Fibroblast of skin of abdomen (primary cell): ENCODE measurements at regions not wholly inside any gene's neighbourhood (a gene's known extent, or its start where the extent isn't known, plus 50 kb on each side); places are given as distances from the start of the nearest gene placed in this dataset.
"Not testable (repeated sequence)": the region's sequence is repeated elsewhere in the genome, so short reads cannot be mapped to it uniquely, and the experiment has no call there.

ENCODE experiments used
- DNase-seq: peaks from one replicate; pipeline ENCODE4 v3.0.0-alpha.2; 2013

DNA sequence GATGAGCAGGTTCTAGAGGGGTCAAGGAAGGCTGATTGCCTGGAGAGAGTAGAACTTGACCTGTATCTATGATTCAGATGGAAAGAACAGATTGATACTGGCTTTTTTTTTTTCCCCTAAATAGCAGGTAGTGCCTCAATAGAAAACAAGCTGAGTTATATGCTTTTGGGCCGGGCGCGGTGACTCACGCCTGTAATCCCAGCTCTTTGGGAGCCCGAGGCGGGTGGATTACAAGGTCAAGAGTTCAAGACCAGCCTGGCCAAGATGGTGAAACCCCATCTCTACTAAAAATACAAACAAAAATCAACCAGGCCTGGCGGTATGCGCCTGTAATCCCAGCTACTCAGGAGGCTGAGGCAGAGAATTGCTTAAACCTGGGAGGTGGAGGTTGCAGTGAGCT, 186.1 kb downstream of the CEP135 start:
- DNase-seq = not testable (repeated sequence)

DNA sequence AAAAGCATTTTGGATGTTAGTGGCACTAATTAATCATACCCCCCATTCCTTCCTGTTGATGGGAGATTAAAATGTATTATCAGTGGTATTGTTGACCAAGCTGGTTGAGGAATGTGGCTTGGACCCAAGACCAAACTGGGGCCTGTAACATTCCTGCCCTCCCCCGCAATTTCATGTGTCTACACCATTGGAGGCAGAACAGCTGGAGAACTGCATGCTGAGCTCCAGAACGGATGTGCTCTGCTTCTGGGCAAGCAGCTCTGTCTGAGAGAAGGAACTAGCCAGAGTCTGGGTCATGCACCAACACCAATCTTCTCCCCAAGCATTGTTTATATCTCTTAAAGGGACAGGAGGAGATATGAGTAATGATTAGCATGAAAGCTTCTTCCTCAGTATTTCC, 185.5 kb downstream of the CEP135 start:
- DNase-seq = peak; percentile 80

DNA sequence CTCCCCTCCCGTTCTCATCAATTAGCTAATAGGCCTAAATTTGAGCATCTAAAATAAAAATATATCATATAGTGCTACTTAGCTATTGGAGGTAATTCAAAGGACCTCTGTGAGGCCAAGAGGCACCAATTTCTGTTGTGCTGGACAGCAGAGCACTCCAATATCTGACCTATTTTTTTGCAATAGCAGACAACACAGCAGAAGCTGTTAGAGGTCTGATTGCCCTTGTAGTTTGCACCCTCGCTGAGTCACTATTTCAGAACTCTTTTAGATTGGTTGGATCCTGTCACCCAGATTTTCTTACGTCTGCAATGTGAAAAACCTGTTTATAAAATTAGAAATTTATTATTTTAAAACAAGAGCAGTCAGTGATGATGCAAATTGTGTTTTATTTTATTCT, 184.1 kb downstream of the CEP135 start:
- no peak for DNase-seq

GRCh38 chr4:56132188-56132587, 183.4 kb downstream of the CEP135 start:
- DNase-seq = not testable (repeated sequence)

DNA sequence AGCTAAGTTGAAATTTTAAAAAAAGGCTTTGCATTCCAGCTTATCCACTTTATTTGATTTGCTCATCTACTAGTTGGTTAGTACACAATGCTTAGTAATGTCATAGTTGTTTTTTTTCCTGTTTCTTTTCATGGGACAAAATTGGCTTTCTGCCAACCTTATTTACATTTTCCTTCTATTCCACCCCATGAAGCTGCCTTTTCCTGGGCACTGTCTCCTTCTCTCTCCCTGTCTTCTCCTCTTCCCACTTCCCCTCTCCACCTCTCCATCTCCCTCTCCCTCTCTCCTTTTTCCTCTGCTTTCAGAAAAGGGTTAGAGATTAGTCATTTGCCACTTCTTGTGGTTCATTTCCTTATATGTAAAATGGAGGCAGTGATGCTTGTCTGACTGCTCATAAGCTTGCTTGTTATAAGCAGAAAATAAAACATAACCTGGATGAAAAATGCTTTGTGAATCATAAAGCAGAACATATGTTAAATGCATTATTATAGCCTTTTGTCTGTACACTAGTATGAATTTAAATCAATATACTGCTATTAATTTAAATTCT, 181.9 kb downstream of the CEP135 start:
- peak; percentile 46 for DNase-seq

DNA sequence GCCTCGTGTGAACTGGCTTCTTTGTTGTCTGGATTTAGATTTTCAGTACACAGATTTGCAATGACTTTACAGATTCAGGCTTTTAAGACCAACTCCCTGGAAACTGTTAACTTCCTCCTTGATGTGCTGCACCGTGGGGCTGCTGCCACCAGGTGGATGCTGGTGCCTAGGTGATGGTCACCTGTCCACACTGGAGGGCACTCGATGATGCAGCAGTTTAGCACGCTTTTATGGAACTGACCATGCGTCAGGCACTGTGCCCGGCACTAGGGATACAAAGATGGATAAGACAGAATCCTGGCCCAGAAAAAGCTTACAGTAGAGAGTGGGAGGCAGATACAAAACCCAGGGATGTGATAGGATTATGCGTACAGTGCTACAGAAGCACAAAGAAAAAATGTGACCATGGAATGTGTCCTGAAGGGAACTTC, 180.7 kb downstream of the CEP135 start:
- DNase-seq = peak; percentile 15

DNA sequence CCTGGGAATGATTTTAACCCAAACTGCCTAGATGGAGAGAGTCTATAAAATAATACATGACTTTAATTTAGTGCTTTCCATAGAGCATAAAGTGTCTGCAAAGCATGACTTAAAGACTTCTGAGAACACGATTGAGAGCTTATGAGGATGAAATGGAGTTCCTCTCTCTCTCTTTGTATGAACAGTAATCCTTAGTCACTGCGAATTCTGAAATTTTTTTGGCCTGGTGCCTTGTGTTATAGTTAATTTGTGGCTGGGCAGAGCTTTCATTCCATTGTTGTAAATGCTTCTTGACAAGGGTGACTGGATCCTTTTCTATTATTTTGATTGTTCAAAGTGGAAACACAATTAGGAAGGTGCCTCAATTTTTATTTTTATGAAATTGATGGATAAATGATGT, 179.5 kb downstream of the CEP135 start:
- peak; percentile 84 for DNase-seq

DNA sequence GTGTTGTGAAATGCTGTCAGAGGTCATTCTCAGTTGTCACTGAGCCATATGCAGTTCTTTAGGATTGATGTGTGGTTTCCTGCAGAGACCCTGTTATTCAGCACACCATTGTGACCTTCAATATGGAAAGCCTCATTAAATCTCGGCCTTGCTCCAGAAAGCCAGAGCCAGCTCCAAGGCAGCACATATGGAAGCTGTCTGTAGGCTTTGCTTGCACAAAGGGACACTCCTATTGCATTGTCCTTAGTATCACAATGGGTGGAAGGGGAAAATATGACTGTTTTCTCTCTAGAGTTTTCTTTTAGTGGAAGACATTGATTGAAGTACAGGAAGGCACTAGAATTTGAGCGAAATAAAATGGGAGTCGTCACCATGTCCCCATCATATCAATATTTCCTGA, 179.0 kb downstream of the CEP135 start:
- peak; percentile 46 for DNase-seq

DNA sequence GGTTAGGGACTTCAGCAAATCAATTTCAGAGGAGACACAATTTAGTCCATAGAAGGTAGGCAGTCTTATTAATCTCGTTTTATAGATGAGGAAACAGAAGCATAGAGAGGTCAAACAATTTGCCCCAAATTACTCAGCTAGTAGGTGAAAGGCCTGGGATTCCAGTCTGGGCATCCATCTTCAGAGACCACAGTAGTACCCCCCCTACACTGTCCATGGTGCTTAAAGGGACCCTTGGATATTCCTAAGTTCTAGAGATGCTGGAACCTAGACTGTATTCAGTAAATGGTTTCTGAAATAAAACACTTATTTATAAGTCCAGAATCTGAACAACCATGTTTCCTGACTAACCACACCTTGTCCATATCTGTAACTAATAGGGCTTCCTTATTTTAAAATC, 174.8 kb downstream of the CEP135 start:
- no peak for DNase-seq

DNA sequence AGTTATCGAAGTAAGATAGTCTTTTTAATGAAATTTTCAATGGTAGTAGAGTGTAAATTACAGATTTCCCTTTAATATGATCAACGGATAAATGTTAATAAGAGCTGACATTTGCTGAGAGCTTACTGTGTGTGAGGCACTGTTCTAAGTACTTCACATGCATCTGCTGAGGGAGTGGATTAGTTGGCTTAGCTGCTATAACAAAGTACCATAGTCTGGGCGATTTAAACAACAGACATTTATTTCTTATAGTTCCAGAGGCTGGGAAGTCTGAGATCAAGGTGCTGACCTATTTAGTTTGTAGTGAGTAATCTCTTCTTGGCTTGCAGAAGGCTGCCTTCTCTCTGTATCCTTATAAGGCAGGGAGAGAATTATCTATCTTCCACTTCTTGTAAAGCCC, 174.3 kb downstream of the CEP135 start:
- DNase-seq = no peak

DNA sequence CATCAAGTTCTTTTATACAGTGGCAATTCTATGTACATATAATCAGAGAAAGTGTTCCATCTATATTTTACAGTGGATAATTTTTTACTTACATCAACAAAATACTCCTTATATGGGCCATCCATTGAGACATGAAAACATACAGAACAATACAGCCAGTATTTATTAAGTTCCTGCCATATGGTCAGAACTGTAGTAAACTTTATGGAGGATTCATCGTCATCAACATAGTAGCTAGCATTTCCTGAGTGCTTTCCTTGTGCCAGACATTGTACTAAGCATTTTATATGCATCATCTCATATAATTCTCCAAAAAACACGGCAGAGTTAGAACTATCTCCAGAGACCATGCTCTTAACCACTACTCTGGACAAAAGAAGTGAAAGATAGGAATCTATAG, 170.1 kb downstream of the CEP135 start:
- DNase-seq = no peak

DNA sequence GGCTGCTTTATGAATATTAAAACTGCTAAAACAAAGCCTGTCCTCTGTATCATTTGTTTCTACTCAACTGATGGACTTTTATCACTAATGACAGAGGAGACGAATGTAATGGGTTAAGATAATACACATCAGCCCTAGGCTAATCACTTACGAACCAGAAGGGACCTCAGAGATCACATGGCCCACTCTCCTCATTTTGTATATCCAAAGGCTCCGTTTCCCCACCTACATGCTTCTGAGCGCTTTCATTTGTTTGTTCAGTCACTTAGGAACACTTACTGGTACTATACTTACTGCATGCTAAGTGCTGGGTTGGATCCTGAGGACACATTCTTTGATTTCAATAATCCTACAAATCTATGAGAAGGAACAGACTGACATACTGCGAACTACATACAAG, 169.3 kb downstream of the CEP135 start:
- no peak for DNase-seq

DNA sequence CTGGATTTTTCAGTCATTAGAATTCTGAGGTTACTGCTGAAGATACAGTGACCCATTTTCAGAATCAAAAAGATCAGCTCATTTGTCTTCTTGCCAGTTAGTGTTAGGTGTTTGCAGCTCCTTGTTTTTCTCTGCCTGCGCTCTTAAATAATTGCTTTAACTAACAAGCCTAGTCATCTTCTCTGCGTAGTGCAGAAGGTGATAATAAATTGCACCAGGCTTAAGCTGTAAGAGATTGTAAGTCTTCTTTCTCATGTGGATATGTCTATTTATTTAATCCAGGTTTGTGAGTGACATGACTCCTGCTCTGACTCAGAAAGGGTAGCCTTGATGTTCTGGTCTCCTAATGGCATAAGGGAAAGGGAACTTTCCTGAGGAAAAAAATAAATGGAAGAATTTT, 167.2 kb downstream of the CEP135 start:
- no peak for DNase-seq

DNA sequence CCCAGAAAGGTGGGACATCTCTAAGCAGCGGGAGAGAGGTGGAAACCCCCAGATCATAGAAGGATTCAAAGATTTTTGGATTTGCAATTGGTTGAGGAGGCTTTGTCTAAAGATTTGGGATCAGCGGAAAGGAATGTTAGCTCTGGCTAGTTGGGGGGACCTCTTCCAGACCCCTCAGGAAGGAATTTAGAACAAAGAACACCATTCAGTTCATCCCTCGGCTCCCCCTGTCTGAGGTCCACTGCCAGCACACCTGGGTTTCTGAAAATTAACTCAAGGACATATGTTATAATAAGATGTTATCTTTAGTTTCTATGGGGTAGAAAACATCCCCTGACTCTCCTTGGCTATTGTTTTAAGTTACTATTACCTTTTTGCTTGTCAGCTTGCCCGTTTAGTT, 163.6 kb downstream of the CEP135 start:
- no peak for DNase-seq

DNA sequence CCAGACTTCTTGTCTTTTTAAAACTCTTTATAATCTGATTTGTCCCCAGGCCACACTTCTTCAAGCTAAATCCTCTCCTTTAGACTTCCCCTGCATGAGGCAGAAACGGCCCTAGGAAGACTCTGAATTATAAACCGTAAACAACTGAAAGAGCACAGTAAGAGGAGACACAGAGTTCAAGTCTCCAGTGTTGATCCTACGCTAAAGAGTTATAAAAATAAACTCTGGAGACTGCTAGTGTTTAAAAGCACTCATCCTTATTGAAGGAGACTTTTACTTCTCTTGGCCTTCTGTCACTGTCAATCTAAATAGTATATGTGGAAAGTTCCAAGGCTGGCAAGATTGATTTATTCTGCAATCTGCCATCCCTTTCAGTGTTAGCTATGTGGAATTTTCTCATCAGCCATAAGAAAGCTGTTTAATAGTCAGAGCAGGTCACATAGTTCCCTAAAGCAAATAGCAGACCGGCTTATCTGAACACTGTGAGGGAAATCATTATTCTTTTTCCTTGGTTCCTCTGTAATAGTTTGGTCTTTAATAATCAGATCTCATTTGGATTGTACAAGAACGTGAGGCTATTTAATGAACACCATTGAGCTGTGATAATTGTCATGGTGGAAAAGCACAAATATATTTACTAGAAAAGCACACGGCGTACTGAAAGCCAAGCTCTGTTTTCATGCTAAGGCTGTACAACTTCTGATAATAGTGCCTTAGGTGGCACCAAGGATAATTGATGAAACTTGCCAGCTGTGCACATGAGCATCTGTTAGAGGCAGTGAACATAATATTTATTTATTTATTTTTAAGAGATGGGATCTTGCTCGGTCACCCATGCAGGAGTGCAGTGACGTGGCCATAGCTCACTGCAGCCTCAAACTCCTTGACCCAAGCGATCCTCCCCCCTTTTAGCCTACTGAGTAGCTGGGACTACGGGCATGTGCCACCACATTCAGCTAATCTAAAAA, 157.7 kb downstream of the CEP135 start:
- no peak for DNase-seq

GRCh38 chr4:56104188-56104587, 155.4 kb downstream of the CEP135 start:
- DNase-seq = no peak

DNA sequence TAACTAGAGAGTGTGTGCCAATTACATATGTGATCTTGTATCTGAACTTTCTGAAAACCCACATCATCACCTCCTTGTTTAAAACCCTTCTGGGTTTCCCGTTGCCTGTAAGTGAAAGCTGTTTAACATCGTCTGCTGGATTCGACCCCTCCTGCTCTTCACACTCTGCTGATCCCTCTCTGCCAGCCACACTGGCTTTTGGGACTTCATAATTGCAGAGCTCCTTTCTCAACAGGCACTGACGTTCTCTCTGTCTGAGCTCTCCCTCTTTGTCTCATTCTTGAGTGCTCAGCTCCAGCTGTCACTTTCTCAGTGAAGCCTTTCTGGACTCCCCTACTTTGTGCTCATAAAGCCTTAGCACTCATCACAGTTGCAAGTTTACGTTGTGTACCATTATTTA, 153.9 kb downstream of the CEP135 start:
- no peak for DNase-seq

GRCh38 chr4:56099378-56099786, 150.6 kb downstream of the CEP135 start:
- peak; percentile 4 for DNase-seq

GRCh38 chr4:56093576-56093975, 144.8 kb downstream of the CEP135 start:
- DNase-seq = no peak

DNA sequence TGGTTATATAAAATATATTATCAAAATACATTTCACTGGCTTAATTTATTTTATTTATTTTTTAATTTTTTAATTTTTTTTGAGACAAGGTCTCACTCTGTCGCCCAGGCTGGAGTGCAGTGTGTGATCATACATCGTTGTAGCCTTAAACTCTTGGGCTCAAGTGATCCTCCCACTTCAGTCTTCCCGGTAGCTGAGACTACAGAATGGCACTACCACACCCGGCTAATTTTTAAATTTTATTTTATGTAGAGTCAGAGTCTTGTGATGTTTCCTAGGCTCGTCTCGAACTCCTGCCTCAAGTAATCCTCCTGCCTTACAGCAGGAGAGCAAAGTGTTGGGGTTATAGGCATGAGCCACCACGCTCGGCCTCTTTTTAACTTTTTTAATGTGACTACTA, 143.8 kb downstream of the CEP135 start:
- no peak for DNase-seq

DNA sequence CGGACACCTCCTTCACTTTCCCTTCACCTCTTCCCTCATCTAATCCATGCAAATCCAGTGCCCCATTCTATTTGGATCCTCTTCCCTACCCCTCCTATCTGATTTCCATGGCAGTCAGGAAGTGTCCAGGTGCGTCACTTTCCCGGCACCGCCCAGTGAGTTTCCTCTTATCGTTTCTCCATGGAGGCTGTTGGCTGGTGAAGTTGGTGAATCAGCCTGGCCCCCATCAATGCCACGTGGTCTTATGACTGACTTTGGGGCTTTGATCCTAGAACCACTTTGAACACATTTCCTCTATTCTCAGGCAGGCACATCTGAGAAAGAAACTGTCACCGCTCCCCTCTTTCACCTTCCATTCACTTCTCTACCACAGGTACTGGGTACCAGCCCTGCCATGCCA, 137.8 kb downstream of the CEP135 start:
- DNase-seq = no peak

- no peak for DNase-seq
Observed at GRCh38 chr4:56086073-56086541, 137.4 kb downstream of the CEP135 start.

- DNase-seq = no peak
Observed at GRCh38 chr4:56085275-56085674, 136.5 kb downstream of the CEP135 start.

DNA sequence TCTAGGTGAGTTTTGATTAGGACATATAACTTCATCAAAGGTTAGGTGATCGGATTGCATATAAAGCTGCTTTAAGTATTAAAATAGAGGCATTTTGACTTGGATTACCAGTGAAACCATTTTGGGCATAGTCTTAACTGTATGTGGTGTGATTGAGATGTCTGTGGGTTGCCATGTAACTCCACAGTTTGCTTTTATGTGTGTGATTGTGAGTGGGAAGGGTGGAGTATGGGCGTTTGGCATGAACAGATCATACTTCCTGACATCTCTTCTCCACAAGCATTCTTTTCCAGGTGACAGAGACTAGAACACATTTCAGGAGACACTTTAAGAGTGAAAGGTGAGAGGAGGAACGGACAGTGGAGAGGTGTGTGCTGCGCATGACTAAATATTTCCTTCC, 136.1 kb downstream of the CEP135 start:
- no peak for DNase-seq
